ENCODE measurements at regions not wholly inside any gene's neighbourhood (a gene's known extent, or its start where the extent isn't known, plus 50 kb on each side); places are given as distances from the start of the nearest gene placed in this dataset.
"Not testable (repeated sequence)": the region's sequence is repeated elsewhere in the genome, so short reads cannot be mapped to it uniquely, and the experiment has no call there.

DNA sequence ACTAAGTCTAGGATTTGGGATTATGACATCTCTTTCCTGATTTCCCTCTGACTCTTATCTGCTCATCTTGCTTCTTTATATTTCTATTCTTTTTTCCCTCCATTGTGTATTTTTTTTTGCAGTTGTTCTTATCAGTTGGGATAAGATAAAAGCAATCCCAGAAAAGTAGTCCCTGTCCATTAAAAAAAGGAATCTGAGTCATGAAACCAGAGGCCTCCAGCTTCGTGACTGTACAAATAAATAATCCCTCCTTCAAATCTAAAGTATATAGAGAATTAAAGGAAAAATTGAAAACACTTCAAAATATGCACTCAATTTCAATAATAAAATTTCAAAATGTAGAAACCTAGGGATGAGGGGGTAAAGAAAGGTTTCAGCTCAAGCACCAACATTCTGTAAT, 317.8 kb upstream of the NT5E start:
- Histone ChIP-seq H3K4me1 (ENCODE audit: control insufficient read depth, insufficient read depth, low read length, unreplicated experiment) (peaks cover 23% of the 10 kb centered on the region), H3K79me2 (ENCODE audit: control insufficient read depth, insufficient read depth, low read length, unreplicated experiment) (no peaks in the 10 kb centered on the region), H3K36me3 (ENCODE audit: insufficient read depth, low read length) (no peaks in the 10 kb centered on the region), H2AFZ (ENCODE audit: low read length, unreplicated experiment) (no peak overlapping the region), H3K27ac (ENCODE audit: low read depth, low read length) (no peak overlapping the region), H3K27me3 (ENCODE audit: insufficient read depth, low read length) (no peaks in the 10 kb centered on the region), H3K4me3 (ENCODE audit: low read depth, low read length) (no peak overlapping the region)

DNA sequence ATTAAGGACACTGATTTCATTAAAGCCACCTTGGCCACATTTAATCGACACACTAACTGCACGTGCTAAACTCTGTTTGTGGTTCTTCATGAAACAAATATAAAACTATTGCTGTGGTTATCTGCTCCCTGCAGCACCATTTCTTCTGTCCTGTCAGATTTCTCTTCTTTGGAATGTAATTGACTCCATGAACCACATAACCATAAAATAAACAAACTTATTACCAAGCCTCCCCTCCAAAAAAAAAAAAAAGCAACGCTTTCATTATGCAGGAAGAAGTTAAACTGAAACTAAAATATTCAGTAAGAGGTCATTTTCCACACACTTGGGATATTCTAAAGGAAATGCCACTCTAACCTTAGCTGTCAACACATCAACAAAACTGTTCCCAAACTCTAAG, 319.1 kb upstream of the NT5E start:
- Histone ChIP-seq H3K4me1 (ENCODE audit: control insufficient read depth, insufficient read depth, low read length, unreplicated experiment) (peaks cover 17% of the 10 kb centered on the region), H3K79me2 (ENCODE audit: control insufficient read depth, insufficient read depth, low read length, unreplicated experiment) (no peaks in the 10 kb centered on the region), H2AFZ (ENCODE audit: low read length, unreplicated experiment) (peak overlapping the region; percentile 76), H3K36me3 (ENCODE audit: insufficient read depth, low read length) (no peaks in the 10 kb centered on the region), H3K27me3 (ENCODE audit: insufficient read depth, low read length) (no peaks in the 10 kb centered on the region), H3K27ac (ENCODE audit: low read depth, low read length) (no peak overlapping the region), H3K4me3 (ENCODE audit: low read depth, low read length) (0 out of 2 replicates have a peak overlapping the region, but pooled peaks have one; percentile 35)

DNA sequence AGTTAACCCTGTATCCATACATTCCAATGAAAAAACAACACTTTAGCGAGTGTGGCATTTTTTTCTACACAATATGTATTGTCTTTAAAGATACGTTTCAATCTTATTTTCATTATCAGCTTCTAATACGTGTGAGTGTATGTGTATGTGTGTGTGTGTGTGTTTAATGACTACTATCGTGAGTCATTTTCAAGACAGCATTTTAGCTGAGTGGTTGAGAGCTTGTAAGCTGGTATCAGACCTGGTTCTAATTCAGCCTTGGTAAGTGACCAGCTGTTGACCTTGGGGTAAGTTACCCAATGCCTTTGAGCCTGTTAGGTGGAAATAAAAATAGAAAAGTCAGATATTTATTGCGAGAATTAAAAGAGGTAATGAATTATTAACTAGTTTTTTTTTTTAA, 320.0 kb upstream of the NT5E start:
- Histone ChIP-seq H3K79me2 (ENCODE audit: control insufficient read depth, insufficient read depth, low read length, unreplicated experiment) (no peaks in the 10 kb centered on the region), H3K36me3 (ENCODE audit: insufficient read depth, low read length) (no peaks in the 10 kb centered on the region), H2AFZ (ENCODE audit: low read length, unreplicated experiment) (no peak overlapping the region), H3K4me3 (ENCODE audit: low read depth, low read length) (no peak overlapping the region), H3K27me3 (ENCODE audit: insufficient read depth, low read length) (no peaks in the 10 kb centered on the region), H3K4me1 (ENCODE audit: control insufficient read depth, insufficient read depth, low read length, unreplicated experiment) (peaks cover 15% of the 10 kb centered on the region), H3K27ac (ENCODE audit: low read depth, low read length) (no peak overlapping the region)

DNA sequence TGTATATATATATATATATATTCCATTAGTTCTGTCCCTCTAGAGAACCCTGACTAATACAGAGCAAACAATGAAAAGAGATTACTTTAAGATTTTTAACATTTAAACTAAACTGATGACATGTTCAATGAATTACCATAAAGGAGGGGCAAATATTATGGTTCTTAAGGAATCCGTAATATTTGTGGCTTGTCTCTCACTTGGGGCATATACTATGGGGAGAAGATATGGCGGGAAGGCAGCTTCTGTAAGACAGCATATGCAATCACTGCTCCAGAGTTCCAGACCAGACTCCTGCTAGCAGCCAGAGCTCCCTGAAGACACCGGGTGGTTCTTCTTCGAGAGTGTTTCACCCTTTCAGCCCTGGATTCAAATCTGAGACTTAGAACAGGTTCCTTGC, 321.1 kb upstream of the NT5E start:
- no peak overlapping the region for H2AFZ ChIP-seq (ENCODE audit: low read length, unreplicated experiment)

DNA sequence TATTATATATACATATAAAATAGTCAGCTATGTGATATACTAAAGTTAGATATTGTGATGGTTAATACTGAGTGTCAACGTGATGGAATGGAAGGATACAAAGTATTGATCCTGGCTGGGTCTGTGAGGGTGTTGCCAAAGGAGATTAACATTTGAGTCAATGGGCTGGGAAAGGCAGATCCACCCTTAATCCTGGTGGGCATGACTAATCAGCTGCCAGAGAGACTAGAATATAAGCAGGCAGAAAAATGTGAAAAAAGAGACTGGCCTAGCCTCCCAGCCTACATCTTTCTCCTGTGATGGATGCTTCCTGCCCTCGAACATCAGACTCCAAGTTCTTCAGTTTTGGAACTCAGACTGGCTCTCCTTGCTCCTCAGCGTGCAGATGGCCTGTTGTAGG, 321.6 kb upstream of the NT5E start:
- not testable (repeated sequence) for H3K4me3 ChIP-seq (ENCODE audit: low read depth, low read length); H3K27ac ChIP-seq (ENCODE audit: low read depth, low read length); H3K27me3 ChIP-seq (ENCODE audit: insufficient read depth, low read length); H3K36me3 ChIP-seq (ENCODE audit: insufficient read depth, low read length); H3K79me2 ChIP-seq (ENCODE audit: control insufficient read depth, insufficient read depth, low read length, unreplicated experiment); H2AFZ ChIP-seq (ENCODE audit: low read length, unreplicated experiment)
- H3K4me1 ChIP-seq (ENCODE audit: control insufficient read depth, insufficient read depth, low read length, unreplicated experiment) = peaks cover 20% of the 10 kb centered on the region

More for the DNA sequence above, 321.1 kb upstream of the NT5E start:
- peaks cover 20% of the 10 kb centered on the region for H3K4me1 ChIP-seq (ENCODE audit: control insufficient read depth, insufficient read depth, low read length, unreplicated experiment)
- no peaks in the 10 kb centered on the region for H3K36me3 ChIP-seq (ENCODE audit: insufficient read depth, low read length)
- no peaks in the 10 kb centered on the region for H3K27me3 ChIP-seq (ENCODE audit: insufficient read depth, low read length)
- no peak overlapping the region for H3K4me3 ChIP-seq (ENCODE audit: low read depth, low read length)
- no peak overlapping the region for H3K27ac ChIP-seq (ENCODE audit: low read depth, low read length)
- no peaks in the 10 kb centered on the region for H3K79me2 ChIP-seq (ENCODE audit: control insufficient read depth, insufficient read depth, low read length, unreplicated experiment)

DNA sequence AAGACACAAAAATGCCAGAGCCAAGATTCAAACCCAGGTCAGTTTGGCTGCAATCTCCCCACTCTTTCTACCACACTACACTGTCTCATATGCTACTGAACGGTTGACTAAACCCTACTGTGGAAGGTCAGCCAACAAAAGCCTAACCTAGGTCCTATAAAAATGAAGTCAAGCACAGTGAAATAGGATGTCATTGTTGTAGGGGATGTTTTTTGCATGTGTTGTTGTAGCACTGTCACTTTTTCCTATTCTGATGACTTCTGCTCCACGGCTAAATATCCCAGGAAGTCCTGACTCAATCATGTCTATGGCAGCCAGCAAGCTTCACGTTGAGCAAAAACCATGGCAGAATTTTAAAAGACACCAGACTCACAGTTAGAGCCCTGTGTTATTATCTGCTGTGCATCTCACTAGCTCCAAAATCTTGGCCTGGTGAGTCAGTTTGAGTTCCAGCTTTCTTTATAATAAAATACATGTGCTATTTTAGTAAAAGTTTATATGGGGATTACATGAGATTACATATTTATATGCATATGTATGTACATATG, 322.1 kb upstream of the NT5E start:
- H3K27ac ChIP-seq (ENCODE audit: low read depth, low read length) = no peak overlapping the region
- peaks cover 20% of the 10 kb centered on the region for H3K4me1 ChIP-seq (ENCODE audit: control insufficient read depth, insufficient read depth, low read length, unreplicated experiment)
- no peaks in the 10 kb centered on the region for H3K79me2 ChIP-seq (ENCODE audit: control insufficient read depth, insufficient read depth, low read length, unreplicated experiment)
- H3K36me3 ChIP-seq (ENCODE audit: insufficient read depth, low read length) = no peaks in the 10 kb centered on the region
- no peak overlapping the region for H2AFZ ChIP-seq (ENCODE audit: low read length, unreplicated experiment)
- no peak overlapping the region for H3K4me3 ChIP-seq (ENCODE audit: low read depth, low read length)
- H3K27me3 ChIP-seq (ENCODE audit: insufficient read depth, low read length) = no peaks in the 10 kb centered on the region

DNA sequence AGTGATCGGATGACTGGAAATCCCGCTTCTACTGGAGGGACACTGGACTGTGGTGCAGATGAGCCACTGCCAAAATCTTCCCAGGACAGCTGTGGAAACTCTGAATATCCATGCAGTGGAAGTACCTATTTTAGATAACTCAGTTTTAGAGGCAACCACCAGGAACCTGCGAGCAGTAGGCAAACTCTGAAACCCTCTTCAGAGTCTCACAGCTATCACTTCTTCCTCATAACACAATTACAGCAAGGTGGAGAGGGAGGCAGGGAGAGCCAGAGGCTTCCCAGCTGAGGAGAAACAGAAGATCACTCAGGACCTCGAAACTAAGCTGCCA, 322.8 kb upstream of the NT5E start:
- Histone ChIP-seq H3K4me3 (ENCODE audit: low read depth, low read length) (no peak overlapping the region), H3K4me1 (ENCODE audit: control insufficient read depth, insufficient read depth, low read length, unreplicated experiment) (peaks cover 20% of the 10 kb centered on the region), H3K27ac (ENCODE audit: low read depth, low read length) (no peak overlapping the region)

DNA sequence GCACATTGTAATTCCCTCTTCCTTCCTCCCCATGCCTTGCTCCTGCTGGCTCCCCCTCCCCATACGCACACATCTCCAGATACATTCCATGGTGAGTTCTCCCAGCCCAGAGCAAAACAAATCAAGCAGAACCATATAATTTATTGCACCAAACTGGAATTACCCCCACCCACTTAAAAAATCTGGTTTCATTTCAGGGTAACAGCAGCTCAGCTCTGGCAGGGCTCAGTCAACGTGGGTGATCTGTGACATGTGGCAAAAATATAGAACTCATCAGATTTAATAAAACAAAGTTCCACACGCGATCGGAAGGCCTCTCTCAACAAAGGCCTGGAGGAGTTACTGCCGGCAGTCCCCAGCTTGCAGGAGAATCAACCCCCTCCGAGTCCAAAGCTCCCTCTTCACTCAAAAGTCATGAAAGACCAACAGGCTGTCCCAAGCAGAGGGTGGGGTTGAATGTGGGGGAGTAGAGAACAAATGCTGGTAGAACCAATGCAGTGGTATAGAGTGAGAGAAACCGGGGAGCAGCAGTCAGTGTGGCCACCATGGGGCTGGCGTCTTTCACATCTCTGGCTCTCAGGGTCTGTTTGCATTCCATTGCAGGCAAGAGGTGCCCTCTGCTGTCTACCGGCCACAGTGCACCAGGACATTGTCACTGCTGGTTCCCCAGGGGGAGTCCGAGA, 323.3 kb upstream of the NT5E start:
- Histone ChIP-seq H2AFZ (ENCODE audit: low read length, unreplicated experiment) (no peak overlapping the region), H3K4me3 (ENCODE audit: low read depth, low read length) (peak overlapping the region; percentile 13; the same call in 1 of the 2 replicates), H3K27ac (ENCODE audit: low read depth, low read length) (no peak overlapping the region)

More for the DNA sequence above, 322.8 kb upstream of the NT5E start:
- no peaks in the 10 kb centered on the region for H3K79me2 ChIP-seq (ENCODE audit: control insufficient read depth, insufficient read depth, low read length, unreplicated experiment)
- H3K27me3 ChIP-seq (ENCODE audit: insufficient read depth, low read length) = no peaks in the 10 kb centered on the region
- no peaks in the 10 kb centered on the region for H3K36me3 ChIP-seq (ENCODE audit: insufficient read depth, low read length)
- no peak overlapping the region for H2AFZ ChIP-seq (ENCODE audit: low read length, unreplicated experiment)

DNA sequence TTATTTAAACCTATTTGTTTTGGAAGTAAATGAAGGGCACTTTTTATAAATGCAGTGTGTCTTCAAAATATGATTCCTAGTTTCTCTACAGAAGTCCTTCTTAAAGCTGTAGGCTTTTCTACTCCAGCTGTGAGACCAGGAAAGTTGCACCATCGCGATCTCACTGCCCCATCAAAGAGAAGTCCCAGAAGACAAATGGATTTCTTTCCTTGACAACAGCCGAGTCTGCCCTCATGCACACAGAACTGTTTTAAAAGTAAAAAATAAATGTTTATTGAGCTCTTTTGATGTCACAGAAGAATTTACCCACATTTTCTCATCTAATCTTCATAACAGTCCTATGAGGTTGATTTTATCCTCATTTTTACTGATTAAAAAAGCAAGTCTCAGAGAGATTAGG, 324.4 kb upstream of the NT5E start:
- H3K27me3 ChIP-seq (ENCODE audit: insufficient read depth, low read length) = no peaks in the 10 kb centered on the region
- H3K4me3 ChIP-seq (ENCODE audit: low read depth, low read length) = no peak overlapping the region
- H2AFZ ChIP-seq (ENCODE audit: low read length, unreplicated experiment) = no peak overlapping the region
- peaks cover 13% of the 10 kb centered on the region for H3K4me1 ChIP-seq (ENCODE audit: control insufficient read depth, insufficient read depth, low read length, unreplicated experiment)
- H3K36me3 ChIP-seq (ENCODE audit: insufficient read depth, low read length) = no peaks in the 10 kb centered on the region
- H3K79me2 ChIP-seq (ENCODE audit: control insufficient read depth, insufficient read depth, low read length, unreplicated experiment) = no peaks in the 10 kb centered on the region
- H3K27ac ChIP-seq (ENCODE audit: low read depth, low read length) = no peak overlapping the region; the same call in 1 of the 2 replicates

More for the DNA sequence above, 323.3 kb upstream of the NT5E start:
- no peaks in the 10 kb centered on the region for H3K36me3 ChIP-seq (ENCODE audit: insufficient read depth, low read length)
- peaks cover 20% of the 10 kb centered on the region for H3K4me1 ChIP-seq (ENCODE audit: control insufficient read depth, insufficient read depth, low read length, unreplicated experiment)
- H3K27me3 ChIP-seq (ENCODE audit: insufficient read depth, low read length) = no peaks in the 10 kb centered on the region
- no peaks in the 10 kb centered on the region for H3K79me2 ChIP-seq (ENCODE audit: control insufficient read depth, insufficient read depth, low read length, unreplicated experiment)

DNA sequence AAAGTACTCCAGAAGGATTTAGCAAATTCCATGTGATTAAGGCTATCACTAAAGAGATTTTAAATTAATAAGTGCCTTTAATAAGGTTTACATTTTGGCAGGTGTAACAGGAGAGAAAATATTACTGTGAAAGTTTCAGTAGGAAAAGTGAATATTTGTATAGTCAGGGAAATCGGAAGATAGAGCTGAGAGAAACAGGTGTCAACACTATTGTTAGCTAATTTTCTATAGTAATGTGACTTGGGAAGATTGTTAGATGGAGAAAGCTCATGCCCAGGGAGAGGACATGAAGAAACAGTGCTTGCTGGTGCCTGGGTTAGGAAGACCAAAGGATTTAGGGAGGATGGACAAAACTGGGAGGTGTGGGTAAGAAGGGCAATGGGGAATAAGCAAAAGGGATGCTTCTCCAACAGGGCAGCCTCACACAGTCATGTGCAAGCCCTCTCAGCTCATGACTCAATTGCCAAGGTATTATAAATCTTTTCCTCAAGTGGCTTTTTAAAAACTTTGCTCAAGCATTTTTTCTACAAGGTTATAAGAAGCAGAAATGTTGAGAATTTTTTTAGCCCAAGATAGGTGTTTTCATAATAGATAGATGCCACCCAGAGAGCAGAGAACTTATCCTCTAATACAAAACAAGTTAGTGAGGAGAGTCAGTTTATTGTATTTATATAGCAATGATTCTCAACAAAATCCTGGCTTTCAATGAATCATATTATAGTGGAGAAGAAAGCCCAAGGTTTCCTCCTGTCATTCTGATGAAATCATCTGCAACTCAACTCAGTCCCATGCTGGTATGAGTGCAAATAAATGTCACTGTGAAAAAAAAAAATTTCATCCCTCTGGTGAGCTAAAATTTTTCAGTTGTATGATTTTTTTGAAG, 325.2 kb upstream of the NT5E start:
- Histone ChIP-seq H3K36me3 (ENCODE audit: insufficient read depth, low read length) (no peaks in the 10 kb centered on the region), H3K4me1 (ENCODE audit: control insufficient read depth, insufficient read depth, low read length, unreplicated experiment) (peaks cover 13% of the 10 kb centered on the region), H3K79me2 (ENCODE audit: control insufficient read depth, insufficient read depth, low read length, unreplicated experiment) (no peaks in the 10 kb centered on the region), H3K27me3 (ENCODE audit: insufficient read depth, low read length) (no peaks in the 10 kb centered on the region), H3K4me3 (ENCODE audit: low read depth, low read length) (no peak overlapping the region), H3K27ac (ENCODE audit: low read depth, low read length) (peak overlapping the region; percentile 42), H2AFZ (ENCODE audit: low read length, unreplicated experiment) (no peak overlapping the region)

Data from ACC112 (cell line).